ENCODE measurements at regions not wholly inside any gene's neighbourhood (a gene's known extent, or its start where the extent isn't known, plus 50 kb on each side); places are given as distances from the start of the nearest gene placed in this dataset.

- no peak overlapping the region for H3K4me3 ChIP-seq (ENCODE audit: low read depth, low read length)
- in situ Hi-C loops (cut with HindIII; ENCODE audit: low sequenced_read_pairs): no loop called here
- no peak for TF ChIP-seq CTCF (IDR thresholded peaks at IDR 0.05; ENCODE audit: low read depth, low read length)
- no peak for DNase-seq (ENCODE audit: low read depth, low spot score)
These were observed 417.2 kb upstream of the SULF2 start for GRCh38 chr20:48202334-48203113.

DNA sequence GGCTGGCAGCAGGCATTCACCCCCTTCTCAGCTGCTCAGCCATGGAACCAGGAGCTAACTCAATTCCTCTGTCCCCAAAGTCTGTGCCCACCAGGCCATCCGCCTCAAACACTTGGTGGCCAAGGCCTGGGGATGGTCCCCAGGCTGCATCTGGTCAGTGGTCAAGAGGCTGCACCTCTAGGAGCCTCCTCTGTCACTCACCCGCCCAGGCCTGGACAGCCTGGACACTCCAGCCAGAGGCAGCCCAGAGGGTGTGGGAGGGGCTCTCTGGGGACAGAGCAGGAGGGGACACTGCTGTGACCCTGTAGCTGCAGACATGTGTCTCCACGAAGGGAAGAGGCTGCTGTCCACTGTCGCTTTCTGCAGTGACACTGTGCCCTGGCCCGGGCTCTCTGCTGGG is 416.6 kb upstream of the SULF2 start:
- DNase-seq (ENCODE audit: low read depth, low spot score): no peak
- in situ Hi-C loops (cut with HindIII; ENCODE audit: low sequenced_read_pairs): no loop called here
- H3K4me3 ChIP-seq (ENCODE audit: low read depth, low read length): no peak overlapping the region
- no peak for TF ChIP-seq CTCF (IDR thresholded peaks at IDR 0.05; ENCODE audit: low read depth, low read length)

GRCh38 chr20:48201188-48201587 is 415.9 kb upstream of the SULF2 start:
- in situ Hi-C loops (cut with HindIII; ENCODE audit: low sequenced_read_pairs): no loop called here
- TF ChIP-seq CTCF (IDR thresholded peaks at IDR 0.05; ENCODE audit: low read depth, low read length): no peak
- DNase-seq (ENCODE audit: low read depth, low spot score): no peak

GRCh38 chr20:48198929-48199451 is 413.7 kb upstream of the SULF2 start:
- TF ChIP-seq CTCF (IDR thresholded peaks at IDR 0.05; ENCODE audit: low read depth, low read length): no peak
- no peak for DNase-seq (ENCODE audit: low read depth, low spot score)
- no peak overlapping the region for H3K4me3 ChIP-seq (ENCODE audit: low read depth, low read length)
- in situ Hi-C loops (cut with HindIII; ENCODE audit: low sequenced_read_pairs): no loop called here

More at GRCh38 chr20:48201188-48201587, 415.9 kb upstream of the SULF2 start:
- H3K4me3 ChIP-seq (ENCODE audit: low read depth, low read length): no peak overlapping the region

GRCh38 chr20:48197066-48197465 is 411.8 kb upstream of the SULF2 start:
- H3K4me3 ChIP-seq (ENCODE audit: low read depth, low read length): no peak overlapping the region
- TF ChIP-seq CTCF (IDR thresholded peaks at IDR 0.05; ENCODE audit: low read depth, low read length): no peak
- in situ Hi-C loops (cut with HindIII; ENCODE audit: low sequenced_read_pairs): no loop called here
- DNase-seq (ENCODE audit: low read depth, low spot score): no peak

DNA sequence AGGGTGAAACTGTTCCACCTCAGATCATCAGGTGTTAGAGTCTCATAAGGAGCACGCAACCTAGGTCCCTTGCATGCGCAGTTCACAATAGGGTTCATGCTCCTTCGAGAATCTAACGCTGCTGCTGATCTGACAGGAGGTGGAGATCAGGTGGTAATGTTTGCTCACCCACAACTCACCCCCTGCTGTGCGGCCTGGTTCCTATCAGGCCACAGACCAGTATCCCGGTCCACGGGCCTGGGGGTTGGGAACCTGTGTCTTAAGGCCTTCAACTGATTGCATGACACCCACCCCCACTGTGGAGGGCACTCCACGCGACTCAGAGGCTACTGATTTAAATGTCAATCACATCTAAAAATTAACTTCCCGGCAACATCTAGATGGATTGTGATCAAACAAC is 411.2 kb upstream of the SULF2 start:
- no peak for TF ChIP-seq CTCF (IDR thresholded peaks at IDR 0.05; ENCODE audit: low read depth, low read length)
- H3K4me3 ChIP-seq (ENCODE audit: low read depth, low read length): no peak overlapping the region
- in situ Hi-C loops (cut with HindIII; ENCODE audit: low sequenced_read_pairs): no loop called here
- no peak for DNase-seq (ENCODE audit: low read depth, low spot score)
